ENCODE measurements at regions not wholly inside any gene's neighbourhood (a gene's known extent, or its start where the extent isn't known, plus 50 kb on each side); places are given as distances from the start of the nearest gene placed in this dataset.

DNA sequence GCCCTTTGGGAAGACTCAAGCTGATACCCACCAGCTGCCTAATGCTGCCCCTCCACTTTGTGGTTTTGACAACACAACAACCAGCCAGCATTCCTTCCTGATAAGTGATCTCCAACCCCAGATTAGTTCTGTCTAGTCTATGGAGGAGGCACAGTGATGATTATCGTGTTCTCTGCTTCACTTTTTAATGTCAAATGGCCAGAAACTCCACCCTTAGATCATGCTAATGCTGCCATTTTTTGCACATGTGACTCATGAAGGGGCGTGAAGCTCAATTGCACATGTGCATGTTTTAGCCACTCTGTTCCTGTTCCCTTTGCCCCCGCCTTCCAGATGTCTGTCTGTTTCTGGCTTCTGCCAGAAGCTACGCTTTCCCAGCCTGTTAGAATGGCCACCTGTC lies 199.8 kb downstream of the COG6 start:
- CTCF ChIA-PET: no interaction called here
- POLR2A ChIA-PET: no interaction called here

DNA sequence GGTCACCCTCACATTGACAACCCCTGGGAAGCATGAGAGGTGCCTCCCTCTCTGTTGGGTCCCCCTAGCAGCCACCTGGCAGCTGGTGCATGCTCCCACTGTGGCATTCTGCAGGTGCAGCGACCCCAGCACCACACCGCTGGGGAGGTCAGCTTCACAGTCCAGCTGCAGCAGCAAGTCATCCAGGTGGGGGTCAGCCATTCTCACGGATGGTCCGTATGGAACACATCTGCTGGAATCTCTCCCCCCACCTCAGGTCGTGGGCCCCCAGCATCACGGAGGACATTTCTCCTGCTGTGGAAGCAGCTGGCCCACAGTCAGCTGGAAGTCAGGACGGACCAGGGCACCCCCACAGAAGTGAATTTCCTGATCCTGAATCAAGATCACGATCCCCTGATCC lies 201.3 kb downstream of the COG6 start:
- ChIA-PET POLR2A (no interaction called here), CTCF (no interaction called here)

DNA sequence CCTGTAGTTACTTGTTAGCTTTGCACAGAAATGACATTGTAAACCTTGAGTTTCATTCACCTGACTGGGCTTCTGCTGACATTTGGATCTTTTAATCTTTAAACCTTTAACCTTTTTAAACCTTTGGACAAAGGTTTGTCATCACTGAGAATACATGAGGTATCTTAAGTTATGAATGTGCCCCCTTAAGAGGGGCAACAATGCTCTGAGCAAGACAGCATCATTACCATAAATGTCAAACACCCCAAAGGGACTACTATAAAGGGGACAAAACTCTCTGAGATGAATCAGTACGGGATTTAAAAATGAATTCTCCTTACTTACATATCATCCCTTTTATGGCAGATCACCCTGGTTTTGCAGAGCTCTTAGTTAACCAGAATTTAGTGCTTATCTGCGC lies 203.3 kb downstream of the COG6 start:
- ChIA-PET CTCF (no interaction called here), POLR2A (no interaction called here)

DNA sequence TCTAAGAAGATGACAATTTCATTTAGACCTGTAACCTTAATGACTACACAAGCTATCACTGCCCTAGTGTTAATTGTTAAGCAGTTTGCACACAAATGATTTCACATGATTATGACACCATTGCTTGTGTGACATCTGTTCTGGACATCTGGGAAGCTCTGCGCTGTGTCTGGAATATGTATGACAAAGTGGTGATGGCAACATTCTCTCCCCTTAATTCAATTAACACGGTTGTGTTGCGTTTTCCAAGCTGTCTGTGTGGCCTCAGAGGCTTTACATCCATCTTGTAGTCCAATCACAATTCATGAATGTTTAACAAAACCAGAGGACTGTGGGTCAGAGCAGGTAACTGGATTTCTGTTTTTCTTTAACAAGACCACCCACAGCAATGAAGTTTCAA lies 204.4 kb downstream of the COG6 start:
- POLR2A ChIA-PET: no interaction called here
- CTCF ChIA-PET: no interaction called here

DNA sequence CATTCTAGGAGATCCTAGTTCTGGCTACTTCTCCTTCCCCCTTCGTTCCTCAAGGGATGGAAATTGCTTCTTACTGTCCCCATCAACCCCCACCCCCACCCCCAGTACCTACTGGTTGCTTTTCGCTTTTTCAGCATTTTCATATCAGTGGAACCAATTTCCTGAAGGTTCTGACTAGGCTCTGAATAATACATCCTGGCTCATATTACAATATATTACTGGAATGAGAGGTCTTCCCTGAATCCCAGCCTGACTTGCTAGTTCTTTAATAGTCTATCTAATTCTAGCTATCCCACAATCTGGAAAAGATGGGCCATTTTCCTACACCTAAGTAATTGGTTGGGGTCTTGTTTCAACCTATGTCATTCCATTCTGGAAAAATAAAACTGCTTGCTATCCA lies 207.4 kb downstream of the COG6 start:
- CTCF ChIA-PET: no interaction called here
- POLR2A ChIA-PET: no interaction called here

DNA sequence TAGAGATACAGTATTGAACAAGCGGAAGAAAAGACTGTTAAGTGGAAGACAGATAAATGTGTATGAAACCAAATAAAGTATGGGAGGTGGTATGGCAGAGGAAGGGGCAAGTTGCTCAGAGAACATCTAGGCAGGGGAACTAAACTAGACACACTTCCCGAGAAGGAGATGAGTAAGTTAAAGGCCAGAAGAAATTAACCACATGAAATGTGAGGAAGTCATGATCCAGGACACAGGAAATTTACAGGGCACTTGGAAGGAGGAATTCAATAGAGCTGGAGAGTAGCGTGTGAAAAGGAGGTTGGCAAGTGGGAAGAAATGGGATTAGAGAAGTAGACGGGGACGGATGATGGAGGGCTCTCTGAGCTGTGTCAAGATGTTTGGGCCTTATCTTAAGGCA lies 208.8 kb downstream of the COG6 start:
- POLR2A ChIA-PET: no interaction called here
- CTCF ChIA-PET: no interaction called here

DNA sequence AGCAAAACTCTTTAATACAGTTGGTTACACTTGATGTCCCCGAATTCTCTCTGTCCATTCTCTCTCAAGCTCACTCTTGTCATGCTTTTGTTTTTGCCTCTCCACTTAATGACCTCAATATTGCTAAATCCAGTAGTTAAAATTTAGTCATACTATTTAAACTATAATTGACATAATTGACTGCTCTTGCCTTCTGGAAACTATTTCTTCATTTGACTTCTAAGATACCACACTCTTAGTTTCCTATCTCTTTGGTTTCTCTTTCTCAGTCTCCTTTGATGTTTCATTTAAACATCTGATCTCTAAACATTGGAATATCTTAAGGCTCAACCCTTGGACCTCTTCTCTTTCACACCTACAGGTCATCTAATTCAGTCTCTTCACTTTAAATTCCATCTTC lies 211.3 kb downstream of the COG6 start:
- ChIA-PET CTCF (no interaction called here), POLR2A (no interaction called here)

DNA sequence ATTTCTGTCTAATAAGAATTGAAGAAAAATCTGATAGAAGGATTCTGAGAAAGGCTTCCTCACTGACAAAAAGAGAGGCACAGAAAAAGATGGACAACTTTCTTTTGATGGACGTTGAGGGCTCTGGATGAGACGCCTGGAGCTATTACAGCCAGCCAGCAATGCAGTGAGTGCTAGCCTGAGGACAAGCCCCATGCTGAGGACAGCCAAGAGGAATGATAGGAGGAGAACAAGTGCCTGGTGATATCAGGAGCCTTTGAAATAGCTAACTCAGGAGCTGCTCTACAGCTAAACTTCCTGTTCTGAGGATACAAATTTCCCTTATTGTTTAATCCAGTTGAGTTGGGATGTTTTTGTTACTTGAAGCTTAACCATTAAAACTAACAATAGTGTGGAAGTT lies 212.3 kb downstream of the COG6 start:
- CTCF ChIA-PET: no interaction called here

DNA sequence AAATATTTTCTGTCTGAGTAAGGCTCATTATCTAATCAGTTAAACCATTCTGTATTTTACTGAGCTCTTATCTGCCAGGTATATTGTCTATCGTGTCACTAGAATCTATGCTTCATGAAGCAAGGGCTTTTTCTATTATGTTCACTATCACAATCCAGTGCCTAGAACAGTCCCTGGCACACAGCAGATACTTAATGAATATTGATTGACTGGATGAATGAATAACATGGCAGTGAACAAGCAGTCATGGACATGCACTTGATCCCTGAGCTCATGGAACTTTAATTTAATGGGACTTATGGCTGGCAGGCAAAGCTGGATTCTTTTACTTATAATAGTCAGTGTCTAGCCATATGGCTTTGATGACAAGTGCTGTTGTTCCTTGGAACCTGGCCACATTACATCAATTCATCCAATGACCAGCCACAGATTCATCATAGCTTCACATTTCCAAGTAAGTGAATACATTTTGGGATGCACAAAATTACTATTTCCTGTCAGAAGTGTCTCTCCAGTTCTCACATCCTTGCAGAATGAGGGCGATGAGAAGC lies 214.8 kb downstream of the COG6 start:
- POLR2A ChIA-PET: no interaction called here
- CTCF ChIA-PET: interaction anchor here (1.1 kb wide), 1 partner anchor 9 kb away, joined by 3 read pairs; no protein-coding TSS in a partner anchor

More for the DNA sequence above, 212.3 kb downstream of the COG6 start:
- POLR2A ChIA-PET: no interaction called here

DNA sequence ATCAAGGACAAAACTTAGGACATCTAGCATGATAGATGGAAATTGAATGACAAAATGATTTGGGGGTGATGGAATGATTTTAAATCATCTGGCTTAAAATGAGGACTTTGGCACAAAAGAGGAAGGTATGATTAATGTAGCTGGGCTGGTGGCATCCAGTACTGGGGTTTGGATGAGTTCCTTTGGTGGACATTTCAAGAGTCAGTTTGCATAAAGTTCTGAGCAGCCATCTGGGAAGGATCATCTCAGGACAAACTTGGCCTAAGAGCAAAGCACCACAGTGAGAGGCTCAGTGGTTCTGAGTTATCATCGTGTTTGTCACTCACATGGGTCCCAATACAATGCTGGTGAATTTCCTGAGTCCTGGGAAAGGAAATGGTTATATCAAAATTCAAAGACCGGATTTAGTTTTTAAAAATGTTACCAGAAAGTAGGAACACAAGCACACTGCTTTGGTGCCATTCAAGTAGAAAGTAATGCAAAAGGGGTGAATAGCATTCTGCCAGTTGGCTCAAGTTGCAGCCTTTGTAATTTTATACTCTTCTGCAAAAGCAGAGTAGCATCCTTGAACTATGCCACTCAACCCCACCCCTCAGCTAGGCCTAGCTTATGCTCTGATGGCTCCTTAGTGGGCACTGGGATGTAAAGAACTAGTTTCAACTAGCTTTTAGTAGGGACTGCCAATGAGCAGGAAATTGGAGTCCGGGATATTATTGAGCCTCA lies 219.0 kb downstream of the COG6 start:
- CTCF ChIA-PET: no interaction called here
- POLR2A ChIA-PET: no interaction called here

DNA sequence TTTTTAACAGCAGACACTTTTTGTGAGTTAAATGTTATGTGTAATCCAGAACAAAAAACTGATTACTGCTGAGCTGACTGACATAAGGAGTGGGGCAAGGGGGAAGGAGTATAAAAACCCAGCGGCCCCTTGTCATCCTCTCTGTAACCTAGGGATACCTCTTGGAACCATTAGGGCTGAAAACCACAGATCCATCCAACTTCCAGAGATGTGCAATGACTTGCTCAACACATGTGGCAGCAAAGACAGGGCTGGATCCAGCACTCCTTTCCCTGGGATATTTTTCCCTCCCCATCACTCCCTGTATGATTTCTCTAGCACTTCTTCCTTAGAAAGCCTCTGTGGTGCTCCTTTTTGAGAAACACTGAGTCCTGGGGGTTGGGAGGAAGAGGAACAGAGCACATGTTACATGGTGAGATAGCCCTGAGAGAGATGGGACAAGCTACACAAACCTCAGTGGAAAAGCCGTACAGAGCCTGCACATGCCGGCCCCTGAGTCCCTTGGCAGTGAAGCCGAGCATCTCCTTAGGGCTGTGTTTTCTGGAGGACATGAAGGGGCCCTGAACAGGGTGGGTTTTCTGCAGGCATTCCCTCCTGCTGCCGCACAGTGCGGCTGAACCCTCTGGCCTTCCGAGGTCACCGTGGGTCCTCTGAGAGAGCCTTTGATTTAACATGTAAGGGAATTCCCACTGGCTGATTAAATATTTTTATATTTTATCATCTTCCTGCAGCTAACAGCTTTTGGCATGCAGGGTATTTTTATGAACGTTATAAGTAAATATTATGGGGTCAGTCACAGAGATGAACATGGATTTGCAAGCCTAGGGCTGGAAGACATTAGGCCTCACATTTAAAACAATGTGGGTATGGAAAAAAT lies 219.9 kb downstream of the COG6 start:
- CTCF ChIA-PET: no interaction called here
- POLR2A ChIA-PET: no interaction called here

DNA sequence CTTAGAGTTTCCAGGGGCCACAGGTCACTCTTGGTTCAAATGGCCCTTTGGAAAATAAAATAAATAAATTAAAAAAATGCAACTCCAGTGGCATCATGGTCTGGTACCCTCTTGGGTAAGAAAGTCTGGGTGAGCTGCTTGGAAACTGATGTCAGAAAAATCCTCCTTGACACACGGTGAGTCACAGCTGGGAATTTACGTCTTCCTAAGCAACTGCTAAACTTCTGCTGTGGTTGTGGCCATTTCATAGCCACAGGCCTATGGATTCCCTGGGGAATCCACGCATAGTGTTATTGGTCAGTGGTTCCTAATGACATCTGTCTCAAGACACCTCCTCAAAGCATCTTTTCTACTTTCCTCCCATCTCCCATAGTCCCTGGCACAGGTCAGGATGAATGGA lies 220.8 kb downstream of the COG6 start:
- ChIA-PET POLR2A (no interaction called here), CTCF (no interaction called here)

DNA sequence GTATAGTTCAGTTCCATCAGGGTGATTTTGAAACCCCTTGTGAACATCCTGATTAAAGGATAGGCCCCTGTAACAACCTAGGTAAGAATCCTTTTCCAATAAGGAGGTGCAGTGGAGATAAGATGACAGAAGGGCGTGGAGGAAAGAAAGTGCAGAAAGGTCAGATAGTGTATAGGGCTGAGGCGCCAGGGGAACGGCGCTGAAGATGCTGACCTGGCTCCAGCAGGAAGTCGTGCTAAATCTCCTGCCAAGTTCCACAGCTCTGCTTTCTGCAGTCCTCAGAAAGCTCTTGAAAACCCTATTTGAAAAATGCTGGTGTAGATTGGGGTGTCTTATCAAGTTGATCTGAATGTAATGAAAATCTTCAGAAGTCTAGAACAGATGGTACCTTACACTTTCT lies 221.7 kb downstream of the COG6 start:
- POLR2A ChIA-PET: no interaction called here
- CTCF ChIA-PET: no interaction called here

DNA sequence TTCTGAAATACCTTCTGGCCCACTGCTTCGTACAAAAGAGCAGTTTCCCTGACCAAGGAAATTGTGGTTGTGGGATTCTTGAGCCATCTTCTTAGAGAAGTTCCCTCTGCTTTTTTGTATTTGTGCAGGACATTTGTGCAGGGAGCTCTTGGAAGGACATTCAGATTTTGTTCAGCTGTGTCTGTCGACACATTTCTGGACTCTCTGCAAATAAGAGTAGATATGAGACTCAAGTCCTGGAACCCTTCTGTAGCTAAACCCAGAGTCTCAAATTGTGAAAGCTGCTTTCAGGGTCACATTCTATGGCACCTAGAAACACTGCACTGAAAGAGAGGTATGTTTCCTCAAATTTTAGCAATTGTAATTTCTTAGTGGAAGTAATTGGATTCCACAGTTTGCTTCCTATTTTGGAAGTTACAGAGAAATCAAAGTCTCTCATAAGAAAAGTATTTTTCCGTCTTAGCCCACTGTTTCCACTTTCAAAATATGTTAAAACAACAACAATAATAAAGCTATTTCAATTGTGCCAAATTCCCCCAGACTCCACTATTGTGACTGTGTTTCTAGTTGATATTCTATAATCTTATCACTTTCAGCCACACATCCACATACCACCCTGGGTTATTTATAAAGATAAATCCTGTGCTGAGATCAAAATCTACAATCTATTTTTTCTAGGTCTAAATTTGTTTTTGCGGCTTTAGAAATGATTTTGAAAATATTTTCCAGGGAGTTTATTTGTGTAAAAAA lies 224.0 kb downstream of the COG6 start:
- ChIA-PET CTCF (no interaction called here), POLR2A (no interaction called here)

DNA sequence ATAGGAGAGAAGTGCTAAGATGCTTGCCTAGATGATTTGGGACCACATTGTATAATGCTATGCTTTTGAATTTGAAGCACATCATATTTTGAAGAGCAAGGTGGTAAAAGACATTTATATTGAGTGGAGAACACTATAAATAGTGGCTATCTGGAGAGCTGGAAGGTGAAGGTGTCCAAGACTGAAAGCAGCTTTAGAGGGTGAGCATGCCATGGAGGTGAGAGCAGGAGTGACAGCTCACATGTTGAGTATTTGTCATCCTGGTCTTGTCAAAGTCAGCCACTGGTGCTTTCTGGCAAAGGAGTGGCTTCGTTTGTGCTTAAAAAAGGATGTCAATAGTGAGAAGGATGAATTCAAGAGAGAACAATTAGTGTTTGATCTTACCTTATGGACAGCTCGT lies 225.9 kb downstream of the COG6 start:
- CTCF ChIA-PET: no interaction called here
- POLR2A ChIA-PET: no interaction called here

DNA sequence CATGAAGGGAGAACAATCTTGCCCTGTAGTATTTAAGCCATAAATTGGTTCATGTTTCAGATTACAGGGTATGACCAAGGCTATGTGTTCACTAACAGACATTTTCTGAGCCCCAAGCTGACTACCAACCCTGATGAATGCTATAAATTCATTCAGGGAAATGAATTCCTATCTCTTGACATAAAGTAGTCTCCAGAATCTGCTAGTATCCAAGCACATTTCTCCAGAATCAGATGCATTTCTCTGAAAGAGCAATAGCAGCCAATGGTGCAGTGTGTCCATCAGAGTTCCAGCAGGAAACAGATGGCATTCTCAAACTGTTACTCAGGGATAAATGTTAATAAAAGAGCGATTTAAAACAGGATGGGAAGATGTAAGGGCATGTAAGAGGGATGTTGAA lies 226.4 kb downstream of the COG6 start:
- ChIA-PET POLR2A (no interaction called here), CTCF (no interaction called here)

DNA sequence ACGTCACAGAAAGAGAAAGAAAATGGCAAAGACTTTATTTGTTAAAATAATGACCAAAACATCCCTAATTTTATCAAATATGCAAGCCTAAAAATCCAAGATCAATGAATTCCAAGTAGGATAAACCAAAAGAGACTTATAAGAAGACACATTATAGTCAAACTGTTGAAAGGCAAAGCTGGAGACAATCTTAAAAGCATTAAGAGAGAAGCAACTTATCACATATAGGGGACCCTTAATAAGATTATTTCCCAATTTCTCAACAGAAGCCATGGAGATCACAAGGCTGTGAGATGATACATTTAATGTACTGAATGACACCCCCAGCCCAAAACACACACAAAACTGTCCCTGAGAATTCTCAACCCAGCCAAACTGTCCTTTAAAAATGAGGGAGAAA lies 228.7 kb downstream of the COG6 start:
- ChIA-PET CTCF (no interaction called here), POLR2A (no interaction called here)

DNA sequence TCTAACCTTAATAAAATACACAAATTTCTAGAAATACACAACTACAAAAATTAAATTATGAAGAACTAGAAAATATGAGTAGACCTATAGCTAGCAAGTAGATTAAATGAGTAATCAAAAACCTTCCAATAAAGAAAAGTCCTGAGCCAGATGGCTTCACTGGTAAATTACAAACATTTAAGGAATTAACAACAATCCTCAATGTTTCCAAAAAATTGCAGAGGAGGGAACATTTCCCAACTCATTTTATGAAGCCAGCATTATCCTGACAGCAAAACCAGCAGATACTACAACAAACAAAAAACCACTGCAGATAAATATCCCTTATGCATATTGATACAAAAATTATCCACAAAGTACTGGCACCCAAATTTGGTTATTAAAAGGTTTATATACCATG lies 230.9 kb downstream of the COG6 start:
- CTCF ChIA-PET: no interaction called here
- POLR2A ChIA-PET: no interaction called here

DNA sequence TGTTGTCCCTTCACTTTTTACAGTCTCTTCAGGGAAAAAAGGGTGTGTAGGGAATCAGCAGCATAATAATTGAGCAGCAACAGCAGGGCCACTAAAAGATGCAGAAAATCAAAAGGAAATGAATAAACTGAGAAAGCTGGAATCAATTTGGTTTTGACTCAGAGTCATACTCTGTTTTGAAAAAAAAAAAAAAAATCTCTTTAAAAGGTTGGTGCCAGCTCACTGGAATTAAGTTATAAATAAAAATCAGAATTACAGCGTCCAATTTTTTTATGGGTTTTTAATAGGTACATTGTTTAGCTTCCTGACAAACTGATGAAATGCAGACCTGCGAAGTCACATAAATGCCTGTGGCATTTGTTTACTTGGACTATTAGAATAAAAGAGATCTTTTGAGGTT lies 231.9 kb downstream of the COG6 start:
- ChIA-PET POLR2A (no interaction called here), CTCF (no interaction called here)

DNA sequence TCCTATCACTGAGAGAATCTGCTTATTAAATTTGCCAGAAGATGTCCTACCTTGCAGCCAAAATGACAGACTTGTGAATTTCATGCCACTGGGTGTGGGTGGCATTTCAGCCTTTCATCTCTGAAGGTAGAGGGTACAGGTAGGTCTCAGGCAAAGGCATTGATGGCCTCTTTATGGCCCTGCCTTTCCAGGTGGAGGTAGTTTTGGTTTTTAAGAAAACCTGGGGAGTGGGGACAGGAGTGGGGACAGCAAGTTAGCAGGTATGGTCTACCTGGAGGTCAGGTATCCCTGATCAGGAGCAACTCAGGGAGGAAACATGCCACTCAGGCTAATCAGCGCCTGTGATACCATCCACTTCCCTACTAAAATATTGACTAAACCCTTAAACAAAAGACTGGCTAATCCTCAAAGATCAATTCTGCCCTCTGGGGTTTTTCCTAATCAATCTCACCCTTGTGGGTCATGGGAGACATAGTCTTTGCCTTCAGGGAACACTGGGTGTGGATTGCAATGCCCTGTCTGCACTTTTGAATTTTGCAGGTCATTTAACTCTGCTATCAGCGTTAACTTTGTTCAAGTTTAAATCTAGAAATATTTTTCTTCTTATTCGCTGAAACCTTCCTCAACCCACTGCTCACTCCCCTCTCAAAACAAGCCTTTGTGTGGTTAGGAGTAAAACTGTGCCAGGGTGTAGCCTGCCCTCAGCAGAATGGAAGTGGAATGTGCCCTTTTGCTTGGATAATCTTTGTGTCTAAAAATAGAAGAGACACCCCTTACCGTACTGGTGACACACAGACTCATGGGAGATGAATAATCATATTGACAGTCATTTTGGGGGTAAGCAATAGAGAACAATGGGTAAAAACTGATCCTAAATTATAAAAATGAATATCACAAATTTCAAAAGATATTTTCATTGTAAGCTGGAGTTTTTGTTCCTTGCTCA lies 233.7 kb downstream of the COG6 start:
- ChIA-PET CTCF (no interaction called here), POLR2A (no interaction called here)
